SKM-1 treated with dmso at 0.1 percent for 144 hours (cell line): ENCODE measurements at regions not wholly inside any gene's neighbourhood (a gene's known extent, or its start where the extent isn't known, plus 50 kb on each side); places are given as distances from the start of the nearest gene placed in this dataset.

ENCODE experiments used
- DNase-seq: peaks from one replicate; lab custom pipeline; 2025; ENCODE audit not compliant: unreplicated experiment; lab: John Stamatoyannopoulos, UW

- DNase-seq: no peak
Observed at GRCh38 chr6:122524056-122524455, 52.4 kb upstream of the SERINC1 start.

GRCh38 chr6:122530440-122531046 is 58.9 kb upstream of the SERINC1 start:
- peak; percentile 65 for DNase-seq

- no peak for DNase-seq
Observed at GRCh38 chr6:122548281-122548680, 61.9 kb upstream of the PKIB start.

GRCh38 chr6:122548820-122549219 is 61.4 kb upstream of the PKIB start:
- no peak for DNase-seq

- no peak for DNase-seq
Observed at GRCh38 chr6:122553697-122554096, 56.5 kb upstream of the PKIB start.

- DNase-seq: no peak
Observed at GRCh38 chr6:122555561-122555960, 54.6 kb upstream of the PKIB start.

GRCh38 chr6:122558080-122558479 is 52.1 kb upstream of the PKIB start:
- no peak for DNase-seq
